Suprapubic skin (tissue), 4 donors: ENCODE measurements at regions not wholly inside any gene's neighbourhood (a gene's known extent, or its start where the extent isn't known, plus 50 kb on each side); places are given as distances from the start of the nearest gene placed in this dataset.

ENCODE experiments used
- CTCF ChIP-seq, 2 donors: fragments of 200-600 bp in 1 of 2; fragments of 450-650 bp in 1 of 2; sonication (generic) in 1 of 2; IDR thresholded peaks; one replicate each; pipeline ENCODE4 v1.5.1; 2016 to 2019; ENCODE audit warnings: antibody characterized with exemption in 2 of 2, mild to moderate bottlenecking in 1 of 2, moderate library complexity in 1 of 2
- EP300 ChIP-seq: sonication (generic); formaldehyde crosslinking; IDR thresholded peaks from one replicate; pipeline ENCODE4 v1.6.1; 2017; ENCODE audit warnings: antibody characterized with exemption
- POLR2AphosphoS5 ChIP-seq, 3 donors: sonication (generic); formaldehyde crosslinking; IDR thresholded peaks; one replicate each; pipeline ENCODE4 v1.6.1; 2017; ENCODE audit warnings: antibody characterized with exemption in 3 of 3

DNA sequence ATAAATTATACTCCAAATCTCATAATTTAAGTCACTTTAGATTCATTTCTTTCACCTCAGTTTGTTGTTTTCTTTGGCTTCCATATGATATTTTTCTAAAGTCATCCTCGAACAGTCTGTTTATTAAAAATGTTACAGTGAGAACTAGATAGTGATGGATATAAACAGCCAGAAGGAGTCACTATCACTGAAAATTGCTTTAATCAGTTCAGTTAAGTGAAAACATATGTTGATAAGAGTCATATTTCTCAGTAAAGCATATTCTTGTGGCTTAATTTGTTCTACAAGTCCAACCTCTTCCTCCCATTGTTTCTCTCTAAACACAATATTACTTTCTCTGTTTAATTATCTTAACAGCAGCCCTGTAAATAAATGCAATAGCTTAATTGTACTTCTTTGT is 427.5 kb upstream of the ALCAM start:
- TF ChIP-seq CTCF (IDR thresholded peaks at IDR 0.05) (no peak), POLR2AphosphoS5 (IDR thresholded peaks at IDR 0.05) (no peak), EP300 (no peak)
